ENCODE measurements at regions not wholly inside any gene's neighbourhood (a gene's known extent, or its start where the extent isn't known, plus 50 kb on each side); places are given as distances from the start of the nearest gene placed in this dataset.

DNA sequence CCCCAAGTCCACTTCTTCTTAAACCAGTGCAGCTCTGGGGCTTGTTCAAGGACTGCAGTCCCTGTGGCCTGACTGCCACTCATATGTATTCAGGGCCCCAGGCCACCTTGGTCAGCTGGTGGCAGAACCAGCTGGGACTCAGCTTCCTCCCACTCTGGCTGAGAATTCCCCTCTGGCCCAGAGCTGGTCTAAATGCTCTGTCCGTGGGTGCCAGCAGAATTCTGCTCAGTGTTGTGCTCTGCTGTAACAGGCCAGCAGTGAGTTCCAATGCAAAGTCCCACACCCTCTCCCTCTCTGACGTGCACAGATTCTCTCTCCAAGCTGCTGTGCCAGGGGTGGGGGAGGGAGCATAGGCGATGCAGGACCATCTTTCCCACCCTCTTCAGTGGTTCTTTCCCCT lies 210.4 kb upstream of the RGS6 start:
- no peak for DNase-seq (ENCODE audit: low read depth)
- TF ChIP-seq, protein P1, sequence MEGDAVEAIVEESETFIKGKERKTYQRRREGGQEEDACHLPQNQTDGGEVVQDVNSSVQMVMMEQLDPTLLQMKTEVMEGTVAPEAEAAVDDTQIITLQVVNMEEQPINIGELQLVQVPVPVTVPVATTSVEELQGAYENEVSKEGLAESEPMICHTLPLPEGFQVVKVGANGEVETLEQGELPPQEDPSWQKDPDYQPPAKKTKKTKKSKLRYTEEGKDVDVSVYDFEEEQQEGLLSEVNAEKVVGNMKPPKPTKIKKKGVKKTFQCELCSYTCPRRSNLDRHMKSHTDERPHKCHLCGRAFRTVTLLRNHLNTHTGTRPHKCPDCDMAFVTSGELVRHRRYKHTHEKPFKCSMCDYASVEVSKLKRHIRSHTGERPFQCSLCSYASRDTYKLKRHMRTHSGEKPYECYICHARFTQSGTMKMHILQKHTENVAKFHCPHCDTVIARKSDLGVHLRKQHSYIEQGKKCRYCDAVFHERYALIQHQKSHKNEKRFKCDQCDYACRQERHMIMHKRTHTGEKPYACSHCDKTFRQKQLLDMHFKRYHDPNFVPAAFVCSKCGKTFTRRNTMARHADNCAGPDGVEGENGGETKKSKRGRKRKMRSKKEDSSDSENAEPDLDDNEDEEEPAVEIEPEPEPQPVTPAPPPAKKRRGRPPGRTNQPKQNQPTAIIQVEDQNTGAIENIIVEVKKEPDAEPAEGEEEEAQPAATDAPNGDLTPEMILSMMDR (IDR thresholded peaks at IDR 0.05; ENCODE audit: control insufficient read depth, extremely low read depth, insufficient read depth) = no peak
- H3K4me3 ChIP-seq (ENCODE audit: low read depth, low read length) = no peak overlapping the region

DNA sequence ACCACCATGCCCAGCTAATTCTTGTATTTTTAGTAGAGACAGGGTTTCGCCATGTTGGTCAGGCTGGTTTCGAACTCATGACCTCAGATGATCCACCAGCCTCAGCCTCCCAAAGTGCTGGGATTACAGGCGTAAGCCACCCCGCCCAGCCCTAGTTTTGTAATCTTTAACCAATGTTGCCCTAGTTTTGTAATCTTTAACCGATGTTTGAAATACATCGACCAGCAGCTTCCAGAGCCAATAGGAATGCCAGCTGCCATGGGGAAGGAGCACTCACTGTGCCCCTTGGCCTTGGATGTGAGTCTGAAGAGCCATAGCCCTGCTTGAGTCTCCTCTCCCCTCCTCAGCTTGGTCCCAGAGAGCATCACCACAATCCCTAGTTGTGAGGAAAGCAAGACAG lies 209.3 kb upstream of the RGS6 start:
- no peak for DNase-seq (ENCODE audit: low read depth)
- TF ChIP-seq, protein P1 (IDR thresholded peaks at IDR 0.05; ENCODE audit: control insufficient read depth, extremely low read depth, insufficient read depth) = no peak
- no peak overlapping the region for H3K4me3 ChIP-seq (ENCODE audit: low read depth, low read length)

DNA sequence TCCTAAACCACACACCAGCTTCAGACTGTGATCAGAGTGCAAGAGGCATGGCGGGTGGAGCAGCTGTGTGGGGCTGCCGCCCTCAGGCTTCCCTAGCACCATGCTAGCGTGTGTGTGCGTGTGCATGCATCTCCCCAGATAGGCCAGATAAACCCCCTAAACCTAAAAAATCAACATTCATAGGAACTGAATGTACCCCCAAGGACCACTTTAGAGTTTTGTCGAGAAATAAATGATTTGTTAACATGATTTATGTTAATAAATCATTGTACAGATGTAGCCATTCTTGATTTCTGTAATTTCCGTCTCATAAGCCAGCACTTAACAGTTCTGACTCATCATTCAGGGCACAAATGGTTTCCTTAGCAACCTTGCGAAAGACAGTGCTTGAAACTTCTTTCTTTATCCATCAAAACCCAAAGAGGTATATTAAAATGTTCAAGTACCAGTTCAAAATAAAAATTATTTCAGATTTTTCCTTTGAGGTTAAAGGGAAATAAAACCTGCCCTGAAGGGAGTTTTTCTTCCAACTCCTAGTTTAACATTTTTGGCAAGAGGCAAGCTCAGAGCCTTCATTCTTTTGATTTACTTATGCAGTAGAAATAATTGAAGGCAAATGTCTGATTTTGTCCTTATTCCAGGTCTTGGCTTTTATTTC lies 206.2 kb upstream of the RGS6 start:
- TF ChIP-seq, protein P1 (IDR thresholded peaks at IDR 0.05; ENCODE audit: control insufficient read depth, extremely low read depth, insufficient read depth) = no peak
- no peak for DNase-seq (ENCODE audit: low read depth)

DNA sequence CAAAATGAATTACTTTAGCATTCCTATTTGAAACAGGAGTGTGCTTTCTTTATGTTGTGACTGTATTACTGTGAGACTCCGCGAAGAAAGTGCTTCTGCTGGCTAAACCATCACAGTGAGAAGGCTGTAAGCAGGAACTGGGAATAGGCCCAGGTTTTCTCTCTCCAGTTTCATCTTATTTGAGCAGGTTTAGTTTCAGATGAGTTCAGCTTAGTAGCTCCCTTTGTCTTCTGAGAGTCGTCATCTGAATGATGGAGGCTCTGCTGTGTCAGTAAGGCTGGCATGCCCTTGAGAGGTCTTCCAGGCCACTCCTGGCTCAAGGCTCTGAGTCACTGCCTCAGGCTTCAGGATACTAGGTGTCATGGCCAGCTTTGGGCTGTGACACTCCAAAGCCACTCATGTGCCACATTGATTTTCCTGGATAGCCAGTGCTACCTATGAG lies 205.6 kb upstream of the RGS6 start:
- no peak for DNase-seq (ENCODE audit: low read depth)
- H3K4me3 ChIP-seq (ENCODE audit: low read depth, low read length) = no peak overlapping the region
- TF ChIP-seq, protein P1 (IDR thresholded peaks at IDR 0.05; ENCODE audit: control insufficient read depth, extremely low read depth, insufficient read depth) = no peak

More for the DNA sequence above, 206.2 kb upstream of the RGS6 start:
- H3K4me3 ChIP-seq (ENCODE audit: low read depth, low read length) = no peak overlapping the region

DNA sequence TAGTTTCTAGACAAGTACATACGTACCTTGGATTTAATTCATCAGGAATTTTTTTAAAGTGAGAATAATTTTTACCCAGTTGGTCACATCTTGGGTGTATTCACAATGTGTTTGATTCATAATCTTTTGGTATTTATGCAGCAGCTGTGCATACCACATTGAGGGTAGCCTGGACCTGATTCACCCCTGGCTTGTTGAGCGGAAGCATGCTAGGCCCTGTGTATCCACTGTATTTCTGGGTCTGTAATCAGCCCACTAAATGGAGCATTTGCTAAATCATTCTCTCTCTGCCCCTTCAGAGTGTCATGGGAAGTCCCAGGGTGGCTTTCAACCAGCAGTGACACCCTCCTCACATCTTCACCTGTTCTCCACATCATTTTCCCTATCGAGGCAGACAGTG lies 203.8 kb upstream of the RGS6 start:
- DNase-seq (ENCODE audit: low read depth) = no peak
- TF ChIP-seq, protein P1 (IDR thresholded peaks at IDR 0.05; ENCODE audit: control insufficient read depth, extremely low read depth, insufficient read depth) = no peak
- no peak overlapping the region for H3K4me3 ChIP-seq (ENCODE audit: low read depth, low read length)

DNA sequence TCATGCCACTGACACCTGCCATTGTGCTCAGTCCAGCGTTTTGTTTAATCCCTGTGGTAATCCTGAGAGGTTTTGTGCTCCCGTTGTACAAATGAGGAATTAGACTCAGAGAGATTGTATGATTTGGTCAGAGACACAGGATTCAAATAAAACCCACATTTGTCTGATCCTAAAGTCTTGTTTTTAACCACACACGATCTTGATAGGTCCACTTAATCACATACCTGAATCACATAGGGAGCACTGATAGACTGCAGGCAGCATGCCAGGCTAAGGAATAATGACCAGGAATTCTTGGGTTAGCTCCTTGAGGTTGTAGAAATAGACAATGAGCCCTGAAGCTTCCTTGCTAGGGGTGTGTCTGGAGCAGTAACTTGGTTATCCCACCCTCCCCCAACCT lies 202.6 kb upstream of the RGS6 start:
- no peak overlapping the region for H3K4me3 ChIP-seq (ENCODE audit: low read depth, low read length)
- TF ChIP-seq, protein P1 (IDR thresholded peaks at IDR 0.05; ENCODE audit: control insufficient read depth, extremely low read depth, insufficient read depth) = no peak
- no peak for DNase-seq (ENCODE audit: low read depth)

DNA sequence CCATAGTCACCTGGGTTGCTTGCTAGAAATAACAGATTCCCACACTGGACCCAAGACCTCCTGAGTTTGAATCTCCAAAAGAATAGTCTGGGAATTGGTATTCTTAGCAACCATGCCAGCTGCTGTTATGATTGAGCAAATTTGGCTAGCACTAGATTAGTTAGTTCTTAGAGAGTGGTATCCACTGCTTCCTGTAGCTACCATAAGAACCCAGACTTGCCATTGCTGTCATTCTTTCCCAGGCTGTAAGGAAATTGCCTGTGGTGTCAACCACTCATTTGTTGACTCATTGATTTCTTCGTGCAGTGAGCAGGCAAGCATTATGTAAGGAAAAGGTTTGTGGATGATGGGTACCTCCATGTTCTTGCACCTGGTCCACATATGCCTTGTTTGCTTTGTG lies 201.8 kb upstream of the RGS6 start:
- TF ChIP-seq, protein P1 (IDR thresholded peaks at IDR 0.05; ENCODE audit: control insufficient read depth, extremely low read depth, insufficient read depth) = no peak
- DNase-seq (ENCODE audit: low read depth) = no peak
- H3K4me3 ChIP-seq (ENCODE audit: low read depth, low read length) = no peak overlapping the region

Measured in LNCaP clone FGC (cell line).